Stomach (tissue), 4 donors: ENCODE measurements at regions not wholly inside any gene's neighbourhood (a gene's known extent, or its start where the extent isn't known, plus 50 kb on each side); places are given as distances from the start of the nearest gene placed in this dataset.

ENCODE experiments used
- POLR2A ChIP-seq, 4 donors: fragments of 450-650 bp; IDR thresholded peaks; one replicate each; pipeline ENCODE4 v1.6.1; 2016; ENCODE audit warnings: antibody characterized with exemption in 4 of 4, control low read depth in 2 of 4, mild to moderate bottlenecking in 1 of 4, moderate library complexity in 1 of 4
- TF ChIP-seq, protein P1 (sequence below), 7 experiments: fragments of 450-650 bp in 4 of 7; fragments of 200-600 bp in 3 of 7; sonication (generic) in 3 of 7; IDR thresholded peaks; one replicate each; pipeline ENCODE4 v1.5.1; 2016 to 2019; ENCODE audit warnings: antibody characterized with exemption in 7 of 7, control low read depth in 2 of 7, mild to moderate bottlenecking in 1 of 7

DNA sequence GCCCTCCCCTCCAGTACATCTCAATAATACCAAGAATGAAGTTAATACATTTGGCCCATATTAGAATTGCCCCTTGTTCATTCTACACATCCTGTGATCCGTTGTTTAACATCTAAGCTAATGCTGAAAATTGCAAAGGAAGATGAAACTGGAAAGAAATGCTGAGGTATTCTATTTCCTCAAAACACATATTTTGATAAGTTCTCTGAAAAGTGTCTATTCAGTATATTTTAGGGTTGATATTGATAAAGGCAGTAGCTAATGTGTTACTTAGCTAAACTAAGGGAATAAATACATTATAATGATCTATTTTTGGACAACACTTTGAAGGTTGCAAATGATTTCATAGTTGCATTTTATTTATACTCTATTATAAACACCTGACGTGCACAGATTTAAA is 702.6 kb upstream of the ROBO1 start:
- TF ChIP-seq, protein P1, sequence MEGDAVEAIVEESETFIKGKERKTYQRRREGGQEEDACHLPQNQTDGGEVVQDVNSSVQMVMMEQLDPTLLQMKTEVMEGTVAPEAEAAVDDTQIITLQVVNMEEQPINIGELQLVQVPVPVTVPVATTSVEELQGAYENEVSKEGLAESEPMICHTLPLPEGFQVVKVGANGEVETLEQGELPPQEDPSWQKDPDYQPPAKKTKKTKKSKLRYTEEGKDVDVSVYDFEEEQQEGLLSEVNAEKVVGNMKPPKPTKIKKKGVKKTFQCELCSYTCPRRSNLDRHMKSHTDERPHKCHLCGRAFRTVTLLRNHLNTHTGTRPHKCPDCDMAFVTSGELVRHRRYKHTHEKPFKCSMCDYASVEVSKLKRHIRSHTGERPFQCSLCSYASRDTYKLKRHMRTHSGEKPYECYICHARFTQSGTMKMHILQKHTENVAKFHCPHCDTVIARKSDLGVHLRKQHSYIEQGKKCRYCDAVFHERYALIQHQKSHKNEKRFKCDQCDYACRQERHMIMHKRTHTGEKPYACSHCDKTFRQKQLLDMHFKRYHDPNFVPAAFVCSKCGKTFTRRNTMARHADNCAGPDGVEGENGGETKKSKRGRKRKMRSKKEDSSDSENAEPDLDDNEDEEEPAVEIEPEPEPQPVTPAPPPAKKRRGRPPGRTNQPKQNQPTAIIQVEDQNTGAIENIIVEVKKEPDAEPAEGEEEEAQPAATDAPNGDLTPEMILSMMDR (IDR thresholded peaks at IDR 0.05), result no peak
- TF ChIP-seq POLR2A (IDR thresholded peaks at IDR 0.05), result no peak
